K562 (cell line): ENCODE measurements at regions not wholly inside any gene's neighbourhood (a gene's known extent, or its start where the extent isn't known, plus 50 kb on each side); places are given as distances from the start of the nearest gene placed in this dataset.

Source experiments
- ATF3 ChIP-seq, 2 experiments: fragments of 450-650 bp in 1 of 2; sonication (generic) in 1 of 2; formaldehyde crosslinking in 1 of 2; IDR thresholded peaks in 1 of 2; conservative IDR thresholded peaks in 1 of 2; 2 replicates each; pipeline versions ENCODE4 v1.6.1 to v1.8.1; 2016 to 2023; ENCODE audit warnings: mild to moderate bottlenecking in 2 of 2, moderate library complexity in 2 of 2, inconsistent platforms in 1 of 2, missing genetic modification reagents in 1 of 2
- CBX5 ChIP-seq: IDR thresholded peaks from 2 replicates; pipeline ENCODE4 v1.6.1; 2014; ENCODE audit warnings: low read depth, borderline replicate concordance
- CHD4 ChIP-seq: fragments of 200-600 bp; sonication (generic); IDR thresholded peaks from 3 replicates; pipeline ENCODE4 v1.6.1; 2012; ENCODE audit warnings: low read depth, mild to moderate bottlenecking, mixed read lengths, low read length, inconsistent platforms; ENCODE audit not compliant: insufficient read depth, insufficient replicate concordance, poor library complexity, severe bottlenecking
- MEF2D ChIP-seq: conservative IDR thresholded peaks from 2 replicates; pipeline ENCODE4 v1.6.1; 2016; ENCODE audit warnings: low read depth, missing genetic modification characterization, missing compliant biosample characterization
- MNT ChIP-seq, 2 experiments: fragments of 450-650 bp; conservative IDR thresholded peaks; 2 replicates each; pipeline ENCODE4 v1.6.1; 2017; ENCODE audit warnings: mild to moderate bottlenecking in 2 of 2, moderate library complexity in 2 of 2
- NBN ChIP-seq: fragments of 450-650 bp; IDR thresholded peaks from 2 replicates; pipeline ENCODE4 v1.6.1; 2016; ENCODE audit warnings: low read depth, mild to moderate bottlenecking
- NCOR1 ChIP-seq: fragments of 450-650 bp; IDR thresholded peaks from 2 replicates; pipeline ENCODE4 v1.6.1; 2016; ENCODE audit warnings: mild to moderate bottlenecking, moderate library complexity
- POLR2A ChIP-seq: fragments of 450-650 bp; conservative IDR thresholded peaks from 2 replicates; pipeline ENCODE4 v1.6.1; 2016
- REST ChIP-seq, 2 experiments: fragments of 450-650 bp; formaldehyde crosslinking in 1 of 2; IDR thresholded peaks; 2 replicates each; pipeline versions ENCODE4 v1.4.0 to v1.6.1; 2014 to 2020; ENCODE audit warnings: mild to moderate bottlenecking in 2 of 2, borderline replicate concordance in 1 of 2, low read depth in 1 of 2
- SNRNP70 ChIP-seq: fragments of 200-400 bp; formaldehyde crosslinking; optimal IDR thresholded peaks from 2 replicates; pipeline ENCODE3; 2017; ENCODE audit warnings: low read depth, low read length
- SP2 ChIP-seq: IDR thresholded peaks from 2 replicates; pipeline ENCODE4 v1.6.1; 2011; ENCODE audit warnings: mild to moderate bottlenecking, low read depth, low read length, moderate library complexity; ENCODE audit not compliant: poor library complexity, severe bottlenecking; ENCODE audit errors: extremely low read depth
- SRF ChIP-seq, 2 experiments: fragments of 250-450, 450-650 bp in 1 of 2; sonication (Bioruptor Pico) in 1 of 2; sonication (generic) in 1 of 2; formaldehyde crosslinking; IDR thresholded peaks; 2 replicates each; pipeline versions ENCODE4 v1.5.0 to v1.5.1; 2020 to 2022; ENCODE audit warnings: mild to moderate bottlenecking in 1 of 2, missing genetic modification reagents in 1 of 2
- ZHX1 ChIP-seq: fragments of 150-350 bp; conservative IDR thresholded peaks from 2 replicates; pipeline ENCODE4 v1.6.1; 2014; ENCODE audit warnings: low read length
- ZNF3 ChIP-seq: fragments of 250-450 bp; sonication (Bioruptor Pico); IDR thresholded peaks from 2 replicates; pipeline ENCODE4 v1.5.0; 2021; ENCODE audit warnings: mild to moderate bottlenecking, moderate library complexity

- TF ChIP-seq CHD4, result no peak
- no peak for TF ChIP-seq MNT (conservative IDR thresholded peaks at IDR 0.05)
- no peak for TF ChIP-seq ZHX1
- no peak for TF ChIP-seq POLR2A
- TF ChIP-seq MEF2D (tag), result no peak
- TF ChIP-seq ZNF3, result no peak
- no peak for TF ChIP-seq SP2
- TF ChIP-seq CBX5, result no peak
- no peak for TF ChIP-seq NCOR1
- no peak for TF ChIP-seq REST (IDR thresholded peaks at IDR 0.05; ENCODE audit: borderline replicate concordance)
- no peak for TF ChIP-seq REST (CRISPR knock-in tag; IDR thresholded peaks at IDR 0.05; ENCODE audit: low read depth)
- TF ChIP-seq SNRNP70, result no peak
- TF ChIP-seq SRF (CRISPR knock-in tag; IDR thresholded peaks at IDR 0.05), result no peak
- no peak for TF ChIP-seq ATF3 (IDR thresholded peaks at IDR 0.05)
- no peak for TF ChIP-seq ATF3 (CRISPR knock-in tag; conservative IDR thresholded peaks at IDR 0.05)
- no peak for TF ChIP-seq NBN
Measured at GRCh38 chr2:228799208-228799588, 471.9 kb downstream of the PID1 start.
